ENCODE measurements at regions not wholly inside any gene's neighbourhood (a gene's known extent, or its start where the extent isn't known, plus 50 kb on each side); places are given as distances from the start of the nearest gene placed in this dataset.
A peak's percentile ranks its signal among the peaks of the same experiment; 100 is the strongest.
"Not testable (repeated sequence)": the region's sequence is repeated elsewhere in the genome, so short reads cannot be mapped to it uniquely, and the experiment has no call there.

DNA sequence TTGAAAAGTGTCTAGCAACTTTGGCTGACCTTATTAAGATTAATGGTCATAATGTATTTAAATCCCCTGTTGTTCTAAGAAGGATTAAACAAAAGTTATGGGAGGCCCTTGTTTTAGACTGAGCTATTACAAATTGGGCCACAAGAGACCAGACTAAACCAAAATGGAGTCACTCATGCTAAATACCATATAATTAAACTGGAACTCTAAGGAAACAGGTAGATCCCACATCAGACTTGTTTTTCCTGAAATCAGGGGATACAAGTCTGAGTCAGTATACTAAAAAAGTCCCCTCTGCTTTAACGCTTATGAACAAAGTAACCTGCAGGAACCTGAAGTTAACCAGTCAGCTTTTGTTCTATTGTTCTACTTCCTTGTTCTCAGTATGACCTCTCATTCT, 305.9 kb upstream of the SGCG start:
- TF ChIP-seq, protein P1, sequence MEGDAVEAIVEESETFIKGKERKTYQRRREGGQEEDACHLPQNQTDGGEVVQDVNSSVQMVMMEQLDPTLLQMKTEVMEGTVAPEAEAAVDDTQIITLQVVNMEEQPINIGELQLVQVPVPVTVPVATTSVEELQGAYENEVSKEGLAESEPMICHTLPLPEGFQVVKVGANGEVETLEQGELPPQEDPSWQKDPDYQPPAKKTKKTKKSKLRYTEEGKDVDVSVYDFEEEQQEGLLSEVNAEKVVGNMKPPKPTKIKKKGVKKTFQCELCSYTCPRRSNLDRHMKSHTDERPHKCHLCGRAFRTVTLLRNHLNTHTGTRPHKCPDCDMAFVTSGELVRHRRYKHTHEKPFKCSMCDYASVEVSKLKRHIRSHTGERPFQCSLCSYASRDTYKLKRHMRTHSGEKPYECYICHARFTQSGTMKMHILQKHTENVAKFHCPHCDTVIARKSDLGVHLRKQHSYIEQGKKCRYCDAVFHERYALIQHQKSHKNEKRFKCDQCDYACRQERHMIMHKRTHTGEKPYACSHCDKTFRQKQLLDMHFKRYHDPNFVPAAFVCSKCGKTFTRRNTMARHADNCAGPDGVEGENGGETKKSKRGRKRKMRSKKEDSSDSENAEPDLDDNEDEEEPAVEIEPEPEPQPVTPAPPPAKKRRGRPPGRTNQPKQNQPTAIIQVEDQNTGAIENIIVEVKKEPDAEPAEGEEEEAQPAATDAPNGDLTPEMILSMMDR (IDR thresholded peaks at IDR 0.05; ENCODE audit: low read depth, low read length): no peak
- DNase-seq (ENCODE audit: low read depth in 2 of 2): no peak
- no peak overlapping the region for H3K4me3 ChIP-seq (replicated peaks in 1 of 2; ENCODE audit: low read depth in 2 of 2, low read length in 2 of 2)

- H3K4me3 ChIP-seq (replicated peaks in 1 of 2; ENCODE audit: low read depth in 2 of 2, low read length in 2 of 2): no peak overlapping the region
- no peak for DNase-seq (ENCODE audit: low read depth in 2 of 2)
- TF ChIP-seq, protein P1 (IDR thresholded peaks at IDR 0.05; ENCODE audit: low read depth, low read length): no peak
Observed at GRCh38 chr13:22877421-22877820, 303.4 kb upstream of the SGCG start.

DNA sequence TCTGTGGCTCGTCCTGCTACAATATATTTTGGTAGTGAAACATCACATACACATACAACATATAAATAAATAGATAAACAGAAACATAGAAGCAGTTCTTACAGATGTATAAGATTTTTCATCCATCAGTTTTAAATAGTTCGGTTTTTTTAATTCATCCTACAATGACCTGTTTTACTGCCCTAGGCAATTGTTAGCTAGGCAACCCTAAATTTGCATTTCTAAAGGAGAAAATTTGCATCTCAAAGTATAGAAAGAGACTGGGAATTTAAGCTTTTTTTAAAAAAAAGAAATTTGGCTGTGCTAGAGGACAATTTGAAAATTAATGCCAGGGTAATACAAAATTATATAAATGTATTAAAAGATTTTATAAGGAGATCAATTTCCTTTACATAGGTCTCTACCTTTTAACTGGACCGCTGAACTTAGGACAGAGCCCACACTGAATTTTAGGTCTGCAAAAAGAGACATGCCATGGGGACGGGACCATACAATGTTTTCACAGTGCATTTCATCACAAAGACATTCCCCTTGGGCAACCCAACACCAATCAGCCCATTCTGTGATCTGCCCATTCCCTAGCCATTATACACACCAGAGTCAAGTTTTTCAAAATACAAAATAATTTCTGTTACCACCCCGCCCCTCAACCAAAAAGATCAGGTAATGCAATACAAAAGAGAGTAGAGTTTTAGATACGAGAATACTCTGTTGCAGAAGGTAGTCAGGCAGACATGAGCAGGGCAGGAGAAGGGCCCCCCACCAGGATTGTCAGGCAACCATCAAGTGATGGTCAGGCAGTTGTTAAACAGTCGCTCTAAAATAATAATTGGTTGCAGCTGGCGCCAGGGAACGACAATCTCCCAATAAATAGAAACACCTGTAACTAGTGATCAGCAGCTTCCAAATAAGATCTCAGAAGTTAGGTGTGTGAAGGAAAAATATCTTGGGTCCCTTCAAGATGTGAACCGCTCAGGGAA, 299.7 kb upstream of the SGCG start:
- TF ChIP-seq, protein P1 (IDR thresholded peaks at IDR 0.05; ENCODE audit: low read depth, low read length): no peak
- H3K4me3 ChIP-seq (replicated peaks in 1 of 2; ENCODE audit: low read depth in 2 of 2, low read length in 2 of 2): no peak overlapping the region
- no peak for DNase-seq (ENCODE audit: low read depth in 2 of 2)

DNA sequence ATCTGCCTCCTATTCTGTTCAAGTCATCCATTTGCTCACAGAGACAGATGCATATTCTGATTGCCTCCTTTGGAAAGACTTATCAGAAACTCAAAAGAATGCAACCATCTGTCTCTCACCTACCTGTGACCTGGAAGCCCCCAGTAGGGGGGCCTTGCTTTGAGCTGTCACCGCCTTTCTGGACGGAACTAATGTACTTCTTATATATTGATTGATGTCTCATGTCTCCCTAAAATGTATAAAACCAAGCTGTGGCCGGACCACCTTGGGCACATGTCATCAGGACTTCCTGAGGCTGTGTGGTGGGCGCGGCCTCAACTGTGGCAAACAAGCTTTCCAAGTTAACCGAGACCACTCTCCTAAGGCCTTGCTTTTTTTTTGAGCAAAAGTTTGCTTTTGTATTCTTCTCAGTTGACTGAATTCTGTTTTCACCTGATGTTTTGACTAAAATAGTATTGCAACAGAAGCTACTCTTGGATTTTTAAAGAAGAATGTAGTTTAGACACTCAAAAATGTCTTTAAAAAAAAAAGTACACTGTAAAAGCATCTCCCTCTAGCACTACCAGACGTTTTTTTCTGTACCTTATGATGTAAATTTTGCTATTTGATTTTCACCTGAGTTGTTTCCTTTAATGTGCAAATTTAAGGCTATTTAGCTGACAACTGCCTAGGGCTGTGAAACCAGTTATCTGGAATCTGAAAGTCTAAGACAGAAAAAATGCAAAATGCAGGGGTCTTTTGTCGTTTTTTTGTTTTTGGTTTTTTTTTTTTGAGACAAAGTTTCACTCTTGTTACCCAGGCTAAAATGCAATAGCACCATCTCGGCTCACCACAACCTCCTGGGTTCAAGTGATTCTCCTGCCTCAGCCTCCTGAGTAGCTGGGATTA, 298.8 kb upstream of the SGCG start:
- not testable (repeated sequence) for H3K4me3 ChIP-seq (replicated peaks in 1 of 2; ENCODE audit: low read depth in 2 of 2, low read length in 2 of 2); DNase-seq (ENCODE audit: low read depth in 2 of 2)

- no peak overlapping the region for H3K4me3 ChIP-seq (replicated peaks in 1 of 2; ENCODE audit: low read depth in 2 of 2, low read length in 2 of 2)
- TF ChIP-seq, protein P1 (IDR thresholded peaks at IDR 0.05; ENCODE audit: low read depth, low read length): no peak
- no peak for DNase-seq (ENCODE audit: low read depth in 2 of 2)
Observed at GRCh38 chr13:22883262-22883840, 297.4 kb upstream of the SGCG start.

DNA sequence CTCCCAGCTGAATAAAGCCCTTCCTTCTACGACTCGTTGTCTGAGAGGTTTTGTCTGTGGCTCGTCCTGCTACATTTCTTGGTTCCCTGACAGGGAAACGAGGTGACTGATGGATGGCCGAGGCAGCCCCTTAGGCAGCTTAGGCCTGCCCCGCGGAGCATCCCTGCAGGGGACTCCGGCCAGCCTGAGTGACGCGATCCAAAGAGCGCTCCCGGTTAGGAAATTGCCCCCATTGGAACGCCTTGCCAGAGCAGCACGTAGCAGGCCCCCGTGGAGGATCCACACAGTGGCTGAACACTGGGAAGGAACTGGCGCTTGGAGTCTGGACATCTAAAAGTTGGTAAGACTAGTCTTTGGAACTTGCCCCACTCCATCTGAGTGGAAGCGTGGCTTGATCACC, 296.8 kb upstream of the SGCG start:
- DNase-seq (ENCODE audit: low read depth in 2 of 2): no peak
- H3K4me3 ChIP-seq (replicated peaks in 1 of 2; ENCODE audit: low read depth in 2 of 2, low read length in 2 of 2): no peak overlapping the region
- TF ChIP-seq, protein P1 (IDR thresholded peaks at IDR 0.05; ENCODE audit: low read depth, low read length): no peak

DNA sequence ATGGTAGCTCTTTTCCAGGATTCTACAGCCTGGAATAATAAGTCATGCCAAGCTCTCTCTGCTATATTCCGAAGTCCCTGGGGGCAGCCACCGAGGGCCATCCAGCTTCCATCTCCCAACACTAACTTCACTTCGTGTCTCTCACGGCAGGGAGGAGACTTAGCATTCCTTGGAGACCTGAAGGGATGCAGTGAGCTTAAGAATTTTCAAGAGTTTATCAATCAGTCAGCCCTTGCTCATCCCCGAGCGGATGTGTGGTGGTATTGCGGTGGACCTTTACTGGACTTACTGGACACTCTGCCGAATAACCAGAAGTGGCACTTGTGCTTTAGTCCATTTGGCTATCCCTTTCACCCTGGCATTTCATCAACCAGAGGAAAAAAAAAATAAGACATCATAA, 294.7 kb upstream of the SGCG start:
- H3K4me3 ChIP-seq (replicated peaks in 1 of 2; ENCODE audit: low read depth in 2 of 2, low read length in 2 of 2): not testable (repeated sequence)
- peak in 1 of 2 donors; percentile 3 for DNase-seq (ENCODE audit: low read depth in 2 of 2)

GRCh38 chr13:22889376-22889775, 291.4 kb upstream of the SGCG start:
- not testable (repeated sequence) for DNase-seq (ENCODE audit: low read depth in 2 of 2); H3K4me3 ChIP-seq (replicated peaks in 1 of 2; ENCODE audit: low read depth in 2 of 2, low read length in 2 of 2)
